ENCODE measurements at regions not wholly inside any gene's neighbourhood (a gene's known extent, or its start where the extent isn't known, plus 50 kb on each side); places are given as distances from the start of the nearest gene placed in this dataset.

- H3K4me3 ChIP-seq (ENCODE audit: low read depth, low read length), result no peak overlapping the region
- in situ Hi-C loops (cut with HindIII; ENCODE audit: low sequenced_read_pairs), result loop anchor here (10.0 kb wide), 1 partner anchor 264 kb away; no protein-coding TSS in a partner anchor
- TF ChIP-seq CTCF (IDR thresholded peaks at IDR 0.05; ENCODE audit: low read depth, low read length, missing control alignments), result no peak
- no peak for DNase-seq (ENCODE audit: low read depth)
Measured at GRCh38 chr12:124490584-124491305, 76.7 kb downstream of the NCOR2 start.

GRCh38 chr12:124489915-124490583 lies 77.4 kb downstream of the NCOR2 start:
- in situ Hi-C loops (cut with HindIII; ENCODE audit: low sequenced_read_pairs), result loop anchor here (10.0 kb wide), 1 partner anchor 265 kb away; no protein-coding TSS in a partner anchor
- H3K4me3 ChIP-seq (ENCODE audit: low read depth, low read length), result no peak overlapping the region
- no peak for DNase-seq (ENCODE audit: low read depth)
- TF ChIP-seq CTCF (IDR thresholded peaks at IDR 0.05; ENCODE audit: low read depth, low read length, missing control alignments), result no peak

GRCh38 chr12:124489220-124489619 lies 78.2 kb downstream of the NCOR2 start:
- no peak for TF ChIP-seq CTCF (IDR thresholded peaks at IDR 0.05; ENCODE audit: low read depth, low read length, missing control alignments)
- no peak for DNase-seq (ENCODE audit: low read depth)
- H3K4me3 ChIP-seq (ENCODE audit: low read depth, low read length), result no peak overlapping the region
- in situ Hi-C loops (cut with HindIII; ENCODE audit: low sequenced_read_pairs), result no loop called here

GRCh38 chr12:124488520-124488919 lies 78.9 kb downstream of the NCOR2 start:
- DNase-seq (ENCODE audit: low read depth), result no peak
- in situ Hi-C loops (cut with HindIII; ENCODE audit: low sequenced_read_pairs), result no loop called here
- H3K4me3 ChIP-seq (ENCODE audit: low read depth, low read length), result no peak overlapping the region
- no peak for TF ChIP-seq CTCF (IDR thresholded peaks at IDR 0.05; ENCODE audit: low read depth, low read length, missing control alignments)

GRCh38 chr12:124487834-124488165 lies 79.6 kb downstream of the NCOR2 start:
- H3K4me3 ChIP-seq (ENCODE audit: low read depth, low read length), result no peak overlapping the region
- in situ Hi-C loops (cut with HindIII; ENCODE audit: low sequenced_read_pairs), result no loop called here
- TF ChIP-seq CTCF (IDR thresholded peaks at IDR 0.05; ENCODE audit: low read depth, low read length, missing control alignments), result no peak
- no peak for DNase-seq (ENCODE audit: low read depth)

- H3K4me3 ChIP-seq (ENCODE audit: low read depth, low read length), result no peak overlapping the region
- in situ Hi-C loops (cut with HindIII; ENCODE audit: low sequenced_read_pairs), result no loop called here
- DNase-seq (ENCODE audit: low read depth), result no peak
- no peak for TF ChIP-seq CTCF (IDR thresholded peaks at IDR 0.05; ENCODE audit: low read depth, low read length, missing control alignments)
Measured at GRCh38 chr12:124487066-124487833, 80.2 kb downstream of the NCOR2 start.
